Fibroblast of lung (primary cell): ENCODE measurements at regions not wholly inside any gene's neighbourhood (a gene's known extent, or its start where the extent isn't known, plus 50 kb on each side); places are given as distances from the start of the nearest gene placed in this dataset.

Experiments
- CTCF ChIP-seq, 2 donors: IDR thresholded peaks in 1 of 2; conservative IDR thresholded peaks in 1 of 2; 1 replicate in 1 of 2; 2 replicates in 1 of 2; pipeline ENCODE4 v1.5.1; 2011 to 2012; ENCODE audit warnings: low read length in 2 of 2, control low read depth in 1 of 2, inconsistent platforms in 1 of 2, low read depth in 1 of 2, mild to moderate bottlenecking in 1 of 2
- EZH2 ChIP-seq: IDR thresholded peaks from 2 replicates; pipeline ENCODE4 v1.5.1; 2012; ENCODE audit warnings: low read length, control low read depth, mild to moderate bottlenecking; ENCODE audit errors: missing control alignments

- TF ChIP-seq CTCF (conservative IDR thresholded peaks at IDR 0.05 in 1 of 2, IDR thresholded peaks at IDR 0.05 in 1 of 2; ENCODE audit: low read depth in 1 of 2, low read length in 2 of 2), result no peak
- TF ChIP-seq EZH2, result no peak
Observed at GRCh38 chr3:55169161-55169560, 241.3 kb upstream of the LRTM1 start.
